Hypothalamus (tissue), 51 donors: ENCODE measurements at regions not wholly inside any gene's neighbourhood (a gene's known extent, or its start where the extent isn't known, plus 50 kb on each side); places are given as distances from the start of the nearest gene placed in this dataset.

Source experiments
- DNase-seq, 51 donors: peaks; one replicate each; lab custom pipeline; 2025; lab: John Stamatoyannopoulos, UW

GRCh38 chr12:124420996-124421674 lies 126.2 kb downstream of the RFLNA start:
- DNase-seq, result peak in 36 of 51 donors; percentile 20 to 78 (median 56)

- DNase-seq, result peak in 8 of 51 donors; percentile 24 to 56 (median 42)
Measured at GRCh38 chr12:124420041-124420995, 125.4 kb downstream of the RFLNA start.

GRCh38 chr12:124419292-124420040 lies 124.6 kb downstream of the RFLNA start:
- DNase-seq, result no peak

GRCh38 chr12:124418791-124419190 lies 123.9 kb downstream of the RFLNA start:
- peak in 1 of 51 donors; percentile 14 for DNase-seq

- no peak for DNase-seq
Measured at GRCh38 chr12:124418156-124418555, 123.3 kb downstream of the RFLNA start.

GRCh38 chr12:124416516-124417395 lies 121.9 kb downstream of the RFLNA start:
- no peak for DNase-seq

GRCh38 chr12:124415064-124415463 lies 120.2 kb downstream of the RFLNA start:
- peak in 1 of 51 donors; percentile 16 for DNase-seq

- DNase-seq, result no peak
Measured at GRCh38 chr12:124413915-124414314, 119.0 kb downstream of the RFLNA start.

GRCh38 chr12:124413401-124413800 lies 118.5 kb downstream of the RFLNA start:
- peak in 35 of 51 donors; percentile 15 to 82 (median 47) for DNase-seq

- DNase-seq, result peak in 1 of 51 donors; percentile 15
Measured at GRCh38 chr12:124412646-124413015, 117.7 kb downstream of the RFLNA start.

- DNase-seq, result peak in 13 of 51 donors; percentile 11 to 56 (median 29)
Measured at GRCh38 chr12:124411953-124412645, 117.2 kb downstream of the RFLNA start.

- peak in 2 of 51 donors; percentile 15 to 56 for DNase-seq
Measured at GRCh38 chr12:124411281-124411878, 116.5 kb downstream of the RFLNA start.

GRCh38 chr12:124410354-124411175 lies 115.7 kb downstream of the RFLNA start:
- peak in 1 of 51 donors; percentile 15 for DNase-seq

GRCh38 chr12:124408822-124409517 lies 114.1 kb downstream of the RFLNA start:
- peak in 1 of 51 donors; percentile 12 for DNase-seq

GRCh38 chr12:124407074-124407473 lies 112.2 kb downstream of the RFLNA start:
- peak in 9 of 51 donors; percentile 12 to 49 (median 25) for DNase-seq

GRCh38 chr12:124406043-124406442 lies 111.2 kb downstream of the RFLNA start:
- DNase-seq, result no peak

- DNase-seq, result no peak
Measured at GRCh38 chr12:124405592-124405991, 110.7 kb downstream of the RFLNA start.
